WTC11 (cell line): ENCODE measurements at regions not wholly inside any gene's neighbourhood (a gene's known extent, or its start where the extent isn't known, plus 50 kb on each side); places are given as distances from the start of the nearest gene placed in this dataset.
A peak's percentile ranks its signal among the peaks of the same experiment; 100 is the strongest.

Experiments used
- ATAC-seq: fragments of 200-7000 bp; cut with Tn5 transposase; 2 replicates; pipeline ENCODE4 v1.10.0; 2021; ENCODE audit warnings: mild to moderate bottlenecking, moderate library complexity
- CTCF ChIA-PET: fragments of 300-600 bp; sonication (Branson Sonifier 250); formaldehyde crosslinking; loops from one replicate; lab custom pipeline; 2021; ENCODE audit warnings: antibody characterized with exemption; lab: Charles Lee
- POLR2A ChIA-PET: fragments of 350-600 bp; sonication (Branson Sonifier 250); formaldehyde crosslinking; loops from one replicate; lab custom pipeline; 2021; ENCODE audit warnings: antibody characterized with exemption; lab: Charles Lee
- DNase-seq: peaks from one replicate; pipeline ENCODE4 v3.0.0; 2021; ENCODE audit warnings: low spot score
- H3K27ac Mint-ChIP-seq: 2 replicates; pipeline ENCODE4 v1.8.0; 2021; ENCODE audit warnings: mixed read lengths
- H3K27me3 Mint-ChIP-seq: 2 replicates; pipeline ENCODE4 v1.8.0; 2021; ENCODE audit warnings: low read depth, mild to moderate bottlenecking, moderate library complexity, mixed read lengths
- H3K36me3 Mint-ChIP-seq: 2 replicates; pipeline ENCODE4 v1.8.0; 2021; ENCODE audit warnings: mixed read lengths
- H3K4me1 Mint-ChIP-seq: 2 replicates; pipeline ENCODE4 v1.8.0; 2022; ENCODE audit warnings: mixed read lengths
- H3K4me3 Mint-ChIP-seq: 2 replicates; pipeline ENCODE4 v1.8.0; 2021; ENCODE audit warnings: mild to moderate bottlenecking, moderate library complexity, mixed read lengths
- H3K9me3 Mint-ChIP-seq: 2 replicates; pipeline ENCODE4 v1.8.0; 2021; ENCODE audit warnings: mixed read lengths
- E2F1 ChIP-seq: sonication (generic); formaldehyde crosslinking; IDR thresholded peaks from 2 replicates; pipeline ENCODE4 v1.8.0; 2022; ENCODE audit warnings: mild to moderate bottlenecking, missing genetic modification reagents
- ELF4 ChIP-seq: sonication (generic); formaldehyde crosslinking; IDR thresholded peaks from 2 replicates; pipeline ENCODE4 v1.8.1; 2022; ENCODE audit warnings: low read depth, mild to moderate bottlenecking, moderate library complexity, missing genetic modification reagents
- EMX1 ChIP-seq: fragments of 250-450 bp; sonication (Bioruptor Pico); IDR thresholded peaks from 2 replicates; pipeline ENCODE4 v1.8.0; 2021; ENCODE audit warnings: mild to moderate bottlenecking
- ETV6 ChIP-seq: sonication (generic); formaldehyde crosslinking; IDR thresholded peaks from 2 replicates; pipeline ENCODE4 v1.8.1; 2022; ENCODE audit warnings: mild to moderate bottlenecking, missing genetic modification reagents
- FOXK1 ChIP-seq: sonication (generic); formaldehyde crosslinking; IDR thresholded peaks from 2 replicates; pipeline ENCODE4 v1.8.0; 2022; ENCODE audit warnings: mild to moderate bottlenecking, moderate library complexity, missing genetic modification reagents
- JAZF1 ChIP-seq: fragments of 250-450 bp; sonication (Bioruptor Pico); IDR thresholded peaks from 2 replicates; pipeline ENCODE4 v1.9.0; 2021; ENCODE audit warnings: moderate library complexity, mild to moderate bottlenecking, inconsistent platforms
- JUN ChIP-seq: sonication (generic); formaldehyde crosslinking; IDR thresholded peaks from 2 replicates; pipeline ENCODE4 v1.8.0; 2023; ENCODE audit warnings: mild to moderate bottlenecking, missing genetic modification reagents
- NFE2L1 ChIP-seq: sonication (generic); formaldehyde crosslinking; IDR thresholded peaks from 2 replicates; pipeline ENCODE4 v1.8.1; 2023; ENCODE audit warnings: missing genetic modification reagents
- NR1H2 ChIP-seq: sonication (generic); formaldehyde crosslinking; IDR thresholded peaks from 2 replicates; pipeline ENCODE4 v1.9.0; 2021; ENCODE audit warnings: mild to moderate bottlenecking, moderate library complexity, missing genetic modification reagents
- NR3C1 ChIP-seq: sonication (generic); formaldehyde crosslinking; conservative IDR thresholded peaks from 2 replicates; pipeline ENCODE4 v1.8.1; 2023; ENCODE audit warnings: low read depth, mild to moderate bottlenecking, missing genetic modification reagents
- OVOL2 ChIP-seq: fragments of 250-450 bp; sonication (Bioruptor Pico); IDR thresholded peaks from 2 replicates; pipeline ENCODE4 v1.9.0; 2021; ENCODE audit warnings: mild to moderate bottlenecking, borderline replicate concordance
- PRDM15 ChIP-seq: sonication (generic); formaldehyde crosslinking; IDR thresholded peaks from 2 replicates; pipeline ENCODE4 v1.8.0; 2022; ENCODE audit warnings: missing genetic modification reagents
- PREB ChIP-seq: sonication (generic); formaldehyde crosslinking; IDR thresholded peaks from 2 replicates; pipeline ENCODE4 v1.8.1; 2022; ENCODE audit warnings: mild to moderate bottlenecking, missing genetic modification reagents, moderate library complexity, borderline replicate concordance
- RORB ChIP-seq: fragments of 250-450 bp; sonication (Bioruptor Pico); IDR thresholded peaks from 2 replicates; pipeline ENCODE4 v1.9.0; 2021; ENCODE audit warnings: mild to moderate bottlenecking
- SP1 ChIP-seq: sonication (generic); formaldehyde crosslinking; conservative IDR thresholded peaks from 2 replicates; pipeline ENCODE4 v1.8.1; 2022; ENCODE audit warnings: missing genetic modification reagents
- ZNF671 ChIP-seq: fragments of 250-450 bp; sonication (Bioruptor Pico); IDR thresholded peaks from 2 replicates; pipeline ENCODE4 v1.8.0; 2021; ENCODE audit warnings: mild to moderate bottlenecking
- TF ChIP-seq, protein P1 (sequence below): fragments of 250-450 bp; sonication (Bioruptor Pico); IDR thresholded peaks from 2 replicates; pipeline ENCODE4 v1.9.0; 2021; ENCODE audit warnings: mild to moderate bottlenecking
- TF ChIP-seq, protein P2 (sequence below): sonication (generic); formaldehyde crosslinking; IDR thresholded peaks from 2 replicates; pipeline ENCODE4 v1.8.0; 2022; ENCODE audit warnings: mild to moderate bottlenecking, missing genetic modification reagents
- TF ChIP-seq, protein P3 (sequence below): sonication (generic); formaldehyde crosslinking; IDR thresholded peaks from 2 replicates; pipeline ENCODE4 v1.8.1; 2023; ENCODE audit warnings: mild to moderate bottlenecking, missing genetic modification reagents
- TF ChIP-seq, protein P4 (sequence below): sonication (generic); formaldehyde crosslinking; conservative IDR thresholded peaks from 2 replicates; pipeline ENCODE4 v1.8.1; 2022; ENCODE audit warnings: mild to moderate bottlenecking, missing genetic modification reagents

DNA sequence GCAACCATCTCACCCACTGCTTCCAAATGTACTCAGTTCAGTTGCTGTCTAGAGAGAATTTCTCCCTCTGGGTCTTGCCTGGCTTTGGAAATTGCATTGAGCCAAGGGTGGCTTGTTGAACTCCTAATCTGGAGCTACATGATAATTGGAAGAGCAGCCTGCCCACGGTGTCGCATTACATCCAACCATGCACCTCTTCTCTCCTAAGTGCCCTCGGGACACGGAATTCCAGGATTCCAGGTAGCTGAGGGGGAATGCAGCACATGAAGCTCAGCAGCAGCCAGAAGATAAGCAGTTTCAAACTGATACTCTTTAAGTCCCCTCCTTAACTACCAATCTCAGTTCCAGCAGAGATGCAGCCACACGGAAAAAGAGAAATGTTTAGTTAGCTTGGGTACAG lies 509.4 kb upstream of the KLF4 start:
- TF ChIP-seq ELF4 (CRISPR knock-in tag), result no peak
- no peak for TF ChIP-seq OVOL2
- no peak for TF ChIP-seq FOXK1
- no peak for TF ChIP-seq PREB (CRISPR knock-in tag)
- TF ChIP-seq RORB (CRISPR knock-in tag), result no peak
- no peak for TF ChIP-seq JUN (CRISPR knock-in tag)
- TF ChIP-seq SP1, result no peak
- no peak for TF ChIP-seq ZNF671
- TF ChIP-seq E2F1 (CRISPR knock-in tag), result no peak
- no peak for TF ChIP-seq NR3C1
- TF ChIP-seq, protein P1, sequence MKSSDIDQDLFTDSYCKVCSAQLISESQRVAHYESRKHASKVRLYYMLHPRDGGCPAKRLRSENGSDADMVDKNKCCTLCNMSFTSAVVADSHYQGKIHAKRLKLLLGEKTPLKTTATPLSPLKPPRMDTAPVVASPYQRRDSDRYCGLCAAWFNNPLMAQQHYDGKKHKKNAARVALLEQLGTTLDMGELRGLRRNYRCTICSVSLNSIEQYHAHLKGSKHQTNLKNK, result no peak
- TF ChIP-seq PRDM15 (CRISPR knock-in tag), result no peak
- TF ChIP-seq, protein P2, sequence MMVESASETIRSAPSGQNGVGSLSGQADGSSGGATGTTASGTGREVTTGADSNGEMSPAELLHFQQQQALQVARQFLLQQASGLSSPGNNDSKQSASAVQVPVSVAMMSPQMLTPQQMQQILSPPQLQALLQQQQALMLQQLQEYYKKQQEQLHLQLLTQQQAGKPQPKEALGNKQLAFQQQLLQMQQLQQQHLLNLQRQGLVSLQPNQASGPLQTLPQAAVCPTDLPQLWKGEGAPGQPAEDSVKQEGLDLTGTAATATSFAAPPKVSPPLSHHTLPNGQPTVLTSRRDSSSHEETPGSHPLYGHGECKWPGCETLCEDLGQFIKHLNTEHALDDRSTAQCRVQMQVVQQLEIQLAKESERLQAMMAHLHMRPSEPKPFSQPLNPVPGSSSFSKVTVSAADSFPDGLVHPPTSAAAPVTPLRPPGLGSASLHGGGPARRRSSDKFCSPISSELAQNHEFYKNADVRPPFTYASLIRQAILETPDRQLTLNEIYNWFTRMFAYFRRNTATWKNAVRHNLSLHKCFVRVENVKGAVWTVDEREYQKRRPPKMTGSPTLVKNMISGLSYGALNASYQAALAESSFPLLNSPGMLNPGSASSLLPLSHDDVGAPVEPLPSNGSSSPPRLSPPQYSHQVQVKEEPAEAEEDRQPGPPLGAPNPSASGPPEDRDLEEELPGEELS (CRISPR knock-in tag), result no peak
- TF ChIP-seq, protein P3, sequence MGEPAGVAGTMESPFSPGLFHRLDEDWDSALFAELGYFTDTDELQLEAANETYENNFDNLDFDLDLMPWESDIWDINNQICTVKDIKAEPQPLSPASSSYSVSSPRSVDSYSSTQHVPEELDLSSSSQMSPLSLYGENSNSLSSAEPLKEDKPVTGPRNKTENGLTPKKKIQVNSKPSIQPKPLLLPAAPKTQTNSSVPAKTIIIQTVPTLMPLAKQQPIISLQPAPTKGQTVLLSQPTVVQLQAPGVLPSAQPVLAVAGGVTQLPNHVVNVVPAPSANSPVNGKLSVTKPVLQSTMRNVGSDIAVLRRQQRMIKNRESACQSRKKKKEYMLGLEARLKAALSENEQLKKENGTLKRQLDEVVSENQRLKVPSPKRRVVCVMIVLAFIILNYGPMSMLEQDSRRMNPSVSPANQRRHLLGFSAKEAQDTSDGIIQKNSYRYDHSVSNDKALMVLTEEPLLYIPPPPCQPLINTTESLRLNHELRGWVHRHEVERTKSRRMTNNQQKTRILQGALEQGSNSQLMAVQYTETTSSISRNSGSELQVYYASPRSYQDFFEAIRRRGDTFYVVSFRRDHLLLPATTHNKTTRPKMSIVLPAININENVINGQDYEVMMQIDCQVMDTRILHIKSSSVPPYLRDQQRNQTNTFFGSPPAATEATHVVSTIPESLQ (CRISPR knock-in tag), result no peak
- TF ChIP-seq, protein P4, sequence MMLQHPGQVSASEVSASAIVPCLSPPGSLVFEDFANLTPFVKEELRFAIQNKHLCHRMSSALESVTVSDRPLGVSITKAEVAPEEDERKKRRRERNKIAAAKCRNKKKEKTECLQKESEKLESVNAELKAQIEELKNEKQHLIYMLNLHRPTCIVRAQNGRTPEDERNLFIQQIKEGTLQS (CRISPR knock-in tag), result no peak
- no peak for TF ChIP-seq EMX1
- no peak for TF ChIP-seq NFE2L1
- TF ChIP-seq ETV6 (CRISPR knock-in tag), result no peak
- no peak for TF ChIP-seq JAZF1
- TF ChIP-seq NR1H2, result no peak
- CTCF ChIA-PET, result no interaction called here

More for the DNA sequence above, 509.4 kb upstream of the KLF4 start:
- Mint-ChIP-seq H3K27ac (no peak overlapping the region), H3K4me3 (no peak overlapping the region), H3K4me1 (peaks cover 7% of the 10 kb centered on the region), H3K36me3 (no peaks in the 10 kb centered on the region), H3K27me3 (no peaks in the 10 kb centered on the region), H3K9me3 (peaks cover 4% of the 10 kb centered on the region)
- DNase-seq (no peak), ATAC-seq (peak; percentile 65; the same call in 1 of the 2 replicates)
- POLR2A ChIA-PET, result no interaction called here
